ENCODE measurements at regions not wholly inside any gene's neighbourhood (a gene's known extent, or its start where the extent isn't known, plus 50 kb on each side); places are given as distances from the start of the nearest gene placed in this dataset.

DNA sequence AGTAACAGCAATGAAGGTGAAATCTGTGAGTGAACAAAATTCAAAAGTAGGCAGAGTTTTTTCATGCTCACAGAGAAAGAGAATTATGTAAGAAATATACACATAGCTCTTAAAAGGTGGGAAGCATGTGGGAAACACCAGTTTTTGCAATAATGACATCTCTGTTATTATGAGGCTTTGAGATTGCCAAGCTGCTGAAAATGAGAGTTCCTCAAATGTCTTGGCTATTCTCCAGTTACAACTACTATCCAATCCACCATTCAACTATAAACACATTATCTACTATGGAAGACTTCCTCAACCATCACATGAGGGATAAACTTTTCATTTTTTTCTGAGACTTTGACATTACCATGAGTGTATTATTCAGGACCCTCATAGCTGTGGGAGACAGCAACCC lies 420.8 kb upstream of the ACTBL2 start:
- no peak overlapping the region for H3K27ac Mint-ChIP-seq (ENCODE audit: unreplicated experiment)
- no peak for DNase-seq
- no peak overlapping the region for H3K4me3 Mint-ChIP-seq (ENCODE audit: unreplicated experiment)
- H3K4me1 Mint-ChIP-seq (ENCODE audit: low read depth, unreplicated experiment) = no peaks in the 10 kb centered on the region
- TF ChIP-seq, protein P1, sequence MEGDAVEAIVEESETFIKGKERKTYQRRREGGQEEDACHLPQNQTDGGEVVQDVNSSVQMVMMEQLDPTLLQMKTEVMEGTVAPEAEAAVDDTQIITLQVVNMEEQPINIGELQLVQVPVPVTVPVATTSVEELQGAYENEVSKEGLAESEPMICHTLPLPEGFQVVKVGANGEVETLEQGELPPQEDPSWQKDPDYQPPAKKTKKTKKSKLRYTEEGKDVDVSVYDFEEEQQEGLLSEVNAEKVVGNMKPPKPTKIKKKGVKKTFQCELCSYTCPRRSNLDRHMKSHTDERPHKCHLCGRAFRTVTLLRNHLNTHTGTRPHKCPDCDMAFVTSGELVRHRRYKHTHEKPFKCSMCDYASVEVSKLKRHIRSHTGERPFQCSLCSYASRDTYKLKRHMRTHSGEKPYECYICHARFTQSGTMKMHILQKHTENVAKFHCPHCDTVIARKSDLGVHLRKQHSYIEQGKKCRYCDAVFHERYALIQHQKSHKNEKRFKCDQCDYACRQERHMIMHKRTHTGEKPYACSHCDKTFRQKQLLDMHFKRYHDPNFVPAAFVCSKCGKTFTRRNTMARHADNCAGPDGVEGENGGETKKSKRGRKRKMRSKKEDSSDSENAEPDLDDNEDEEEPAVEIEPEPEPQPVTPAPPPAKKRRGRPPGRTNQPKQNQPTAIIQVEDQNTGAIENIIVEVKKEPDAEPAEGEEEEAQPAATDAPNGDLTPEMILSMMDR (IDR thresholded peaks at IDR 0.05; ENCODE audit: partially characterized antibody, unreplicated experiment) = no peak
- no peaks in the 10 kb centered on the region for H3K9me3 Mint-ChIP-seq (ENCODE audit: unreplicated experiment)
- no peaks in the 10 kb centered on the region for H3K27me3 Mint-ChIP-seq (ENCODE audit: unreplicated experiment)
- no peaks in the 10 kb centered on the region for H3K36me3 Mint-ChIP-seq (ENCODE audit: unreplicated experiment)

DNA sequence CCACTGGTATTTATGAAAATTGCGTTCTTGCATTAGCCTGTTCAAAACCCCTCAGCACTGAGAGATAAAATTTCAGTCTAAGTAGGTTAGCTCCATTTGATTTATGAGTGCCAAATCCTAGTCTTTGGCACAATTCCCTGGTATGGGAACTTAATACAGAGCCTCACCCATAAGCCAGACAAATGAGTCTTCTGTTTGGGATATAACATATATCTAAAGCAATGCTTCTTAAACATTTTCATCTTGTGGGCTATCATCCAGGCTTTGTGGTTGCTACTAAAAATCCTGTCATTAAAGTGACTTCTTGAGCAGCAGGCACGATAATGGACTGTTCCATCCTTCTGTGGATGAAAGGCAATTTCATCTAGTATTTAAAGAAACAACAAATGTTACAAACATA lies 419.5 kb upstream of the ACTBL2 start:
- Mint-ChIP-seq H3K9me3 (ENCODE audit: unreplicated experiment) (no peaks in the 10 kb centered on the region), H3K36me3 (ENCODE audit: unreplicated experiment) (no peaks in the 10 kb centered on the region), H3K4me3 (ENCODE audit: unreplicated experiment) (no peak overlapping the region), H3K27me3 (ENCODE audit: unreplicated experiment) (no peaks in the 10 kb centered on the region), H3K27ac (ENCODE audit: unreplicated experiment) (no peak overlapping the region), H3K4me1 (ENCODE audit: low read depth, unreplicated experiment) (no peaks in the 10 kb centered on the region)
- no peak for DNase-seq
- TF ChIP-seq, protein P1 (IDR thresholded peaks at IDR 0.05; ENCODE audit: partially characterized antibody, unreplicated experiment) = no peak

DNA sequence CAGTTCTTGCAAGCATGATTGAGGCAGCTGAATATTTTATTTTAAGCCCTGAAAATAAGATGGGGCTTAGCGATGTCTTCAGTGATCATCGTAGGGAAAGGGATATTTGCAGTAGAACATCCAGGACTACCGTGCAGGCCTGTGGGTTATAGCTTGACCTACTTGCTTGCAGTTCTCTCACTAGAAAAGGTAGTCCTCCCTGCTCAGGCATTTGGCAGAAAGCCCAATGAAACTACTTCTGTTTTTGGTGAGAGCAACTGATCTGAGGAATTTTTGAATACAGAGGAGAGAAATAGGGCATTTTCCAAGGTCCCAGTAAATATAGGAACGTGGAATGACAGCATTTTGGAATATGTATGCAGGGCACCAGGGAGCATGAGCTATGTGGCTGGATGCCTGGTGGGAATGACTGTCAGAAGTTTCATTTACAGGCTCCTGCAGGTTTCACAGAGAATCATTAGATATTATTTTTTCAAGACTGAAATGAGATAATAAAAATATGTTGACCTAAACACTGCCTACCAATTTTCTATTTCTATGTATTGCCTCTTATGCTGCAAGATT lies 417.9 kb upstream of the ACTBL2 start:
- TF ChIP-seq, protein P1 (IDR thresholded peaks at IDR 0.05; ENCODE audit: partially characterized antibody, unreplicated experiment) = no peak
- no peak overlapping the region for H3K27ac Mint-ChIP-seq (ENCODE audit: unreplicated experiment)
- no peaks in the 10 kb centered on the region for H3K9me3 Mint-ChIP-seq (ENCODE audit: unreplicated experiment)
- H3K27me3 Mint-ChIP-seq (ENCODE audit: unreplicated experiment) = no peaks in the 10 kb centered on the region
- H3K4me1 Mint-ChIP-seq (ENCODE audit: low read depth, unreplicated experiment) = no peaks in the 10 kb centered on the region
- H3K4me3 Mint-ChIP-seq (ENCODE audit: unreplicated experiment) = no peak overlapping the region
- DNase-seq = no peak
- H3K36me3 Mint-ChIP-seq (ENCODE audit: unreplicated experiment) = no peaks in the 10 kb centered on the region

DNA sequence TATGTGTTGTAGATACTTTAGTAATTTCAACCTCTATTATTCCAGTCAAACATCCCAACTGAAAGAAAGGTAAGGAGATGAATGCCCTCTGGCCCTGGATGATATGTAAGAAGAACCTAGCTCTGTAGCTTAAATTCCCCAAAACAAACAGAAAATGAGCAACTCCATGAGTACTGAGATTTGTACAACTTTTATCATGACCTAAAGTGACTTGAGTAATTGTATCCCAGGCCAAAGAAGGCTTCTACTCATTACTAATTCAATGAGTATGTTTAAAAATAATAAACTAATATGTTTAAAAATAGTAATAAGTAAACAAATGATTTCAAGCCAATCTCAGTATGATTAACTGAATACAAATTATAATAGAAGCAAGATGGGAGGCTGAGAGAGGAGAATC lies 414.0 kb upstream of the ACTBL2 start:
- TF ChIP-seq, protein P1 (IDR thresholded peaks at IDR 0.05; ENCODE audit: partially characterized antibody, unreplicated experiment) = no peak
- Mint-ChIP-seq H3K9me3 (ENCODE audit: unreplicated experiment) (no peaks in the 10 kb centered on the region), H3K27ac (ENCODE audit: unreplicated experiment) (no peak overlapping the region), H3K36me3 (ENCODE audit: unreplicated experiment) (no peaks in the 10 kb centered on the region), H3K27me3 (ENCODE audit: unreplicated experiment) (peaks cover 1% of the 10 kb centered on the region), H3K4me3 (ENCODE audit: unreplicated experiment) (no peak overlapping the region), H3K4me1 (ENCODE audit: low read depth, unreplicated experiment) (no peaks in the 10 kb centered on the region)
- DNase-seq = no peak

DNA sequence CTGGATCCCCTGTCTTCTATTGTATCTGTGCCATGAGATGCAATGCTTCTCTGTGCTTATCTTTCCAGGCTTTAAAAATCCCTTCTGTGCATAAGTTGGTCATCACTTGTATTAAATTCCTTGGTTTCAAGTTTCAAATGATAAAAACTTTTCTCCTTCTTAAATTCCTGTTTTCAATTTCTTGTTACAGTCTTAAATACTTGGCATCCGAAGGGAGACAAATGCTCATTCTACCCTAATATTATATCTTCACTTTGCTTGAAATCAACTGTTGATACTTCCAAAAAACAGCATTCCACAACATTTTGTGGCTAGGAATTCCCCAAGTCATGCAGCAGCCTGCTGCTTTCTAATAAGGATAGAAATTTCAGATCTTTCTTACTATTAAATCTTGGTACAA lies 413.2 kb upstream of the ACTBL2 start:
- H3K36me3 Mint-ChIP-seq (ENCODE audit: unreplicated experiment) = no peaks in the 10 kb centered on the region
- no peaks in the 10 kb centered on the region for H3K9me3 Mint-ChIP-seq (ENCODE audit: unreplicated experiment)
- no peak overlapping the region for H3K4me3 Mint-ChIP-seq (ENCODE audit: unreplicated experiment)
- TF ChIP-seq, protein P1 (IDR thresholded peaks at IDR 0.05; ENCODE audit: partially characterized antibody, unreplicated experiment) = no peak
- H3K27ac Mint-ChIP-seq (ENCODE audit: unreplicated experiment) = no peak overlapping the region
- H3K27me3 Mint-ChIP-seq (ENCODE audit: unreplicated experiment) = peaks cover 1% of the 10 kb centered on the region
- DNase-seq = no peak
- H3K4me1 Mint-ChIP-seq (ENCODE audit: low read depth, unreplicated experiment) = no peaks in the 10 kb centered on the region
